DMS79 (cell line): ENCODE measurements at regions not wholly inside any gene's neighbourhood (a gene's known extent, or its start where the extent isn't known, plus 50 kb on each side); places are given as distances from the start of the nearest gene placed in this dataset.
"Not testable (repeated sequence)": the region's sequence is repeated elsewhere in the genome, so short reads cannot be mapped to it uniquely, and the experiment has no call there.

Experiments used
- DNase-seq: peaks from one replicate; lab custom pipeline; 2025; lab: John Stamatoyannopoulos, UW

DNA sequence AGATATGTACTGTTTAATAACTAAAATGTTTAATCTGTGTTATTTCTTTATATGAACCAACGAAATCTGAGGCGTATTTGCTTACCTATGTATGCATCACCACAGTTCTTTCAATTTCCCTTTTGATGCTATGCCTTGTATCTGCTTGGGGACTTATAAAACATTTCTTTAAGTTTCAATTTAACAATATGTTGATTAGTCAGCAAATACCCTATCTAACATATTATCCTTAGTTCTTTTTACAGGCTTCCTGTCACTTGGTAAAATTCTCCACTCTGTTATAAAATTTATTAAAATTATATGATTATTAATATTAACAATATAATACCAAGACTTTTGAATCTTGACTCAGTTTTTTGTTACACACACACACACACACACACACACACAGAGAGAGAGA lies 174.3 kb downstream of the CPS1 start:
- no peak for DNase-seq

DNA sequence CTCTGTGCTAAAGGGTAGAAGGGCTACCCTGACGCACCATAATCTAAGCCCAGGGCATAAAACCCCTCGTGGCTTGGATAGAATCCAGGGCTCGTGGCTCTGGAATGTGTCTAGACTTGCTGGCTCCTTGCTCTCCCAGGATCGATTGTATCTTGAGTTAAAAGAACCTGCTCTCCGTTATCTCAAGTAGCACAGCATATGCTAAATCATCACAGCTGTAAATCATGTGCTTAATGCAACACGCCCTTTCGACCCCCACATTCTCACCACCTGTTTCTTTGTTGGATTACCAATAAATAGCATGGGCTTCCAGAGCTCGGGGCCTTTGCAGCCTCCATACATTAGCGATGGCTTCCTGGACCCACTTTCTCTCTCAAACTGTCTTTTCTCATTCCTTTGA lies 190.4 kb downstream of the CPS1 start:
- DNase-seq = not testable (repeated sequence)

DNA sequence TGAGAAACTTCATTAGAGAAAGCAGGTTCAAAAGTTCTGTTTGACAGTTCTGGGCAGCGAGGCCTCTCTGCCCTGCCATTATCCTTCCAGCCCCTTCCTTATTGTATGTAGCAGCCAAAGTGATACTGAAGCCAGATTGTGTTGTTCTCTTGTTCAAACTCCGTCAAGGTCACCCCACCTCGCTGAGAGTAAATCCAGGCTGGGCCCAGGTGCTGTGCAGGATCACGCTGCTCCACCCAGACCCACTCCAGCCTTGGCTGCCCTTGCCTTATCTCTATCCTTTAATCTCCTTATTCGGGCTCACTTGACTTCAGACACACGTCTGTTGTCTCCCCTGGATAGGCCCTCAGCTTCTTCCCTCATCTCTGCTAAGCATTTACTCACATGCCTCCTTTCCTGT lies 196.1 kb downstream of the CPS1 start:
- no peak for DNase-seq

DNA sequence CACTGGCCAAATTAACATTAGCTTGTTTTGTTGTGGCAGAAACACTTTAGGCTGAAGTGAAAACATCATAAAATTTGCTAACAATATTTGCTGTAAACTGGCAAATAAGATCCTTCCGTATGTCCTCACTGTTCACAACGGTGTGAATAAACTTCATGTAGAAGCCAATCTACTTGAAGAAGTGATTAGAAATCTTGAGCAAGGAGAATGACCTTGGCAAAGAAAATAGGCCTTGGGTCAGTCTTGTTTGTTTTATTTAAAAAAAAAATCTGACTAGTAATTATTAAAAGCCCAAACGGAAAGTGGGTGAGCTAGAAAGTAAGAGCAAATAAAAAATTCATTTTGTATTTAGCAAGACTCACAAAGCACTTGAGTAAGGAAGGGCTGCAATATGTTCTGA lies 197.0 kb downstream of the CPS1 start:
- DNase-seq = no peak

DNA sequence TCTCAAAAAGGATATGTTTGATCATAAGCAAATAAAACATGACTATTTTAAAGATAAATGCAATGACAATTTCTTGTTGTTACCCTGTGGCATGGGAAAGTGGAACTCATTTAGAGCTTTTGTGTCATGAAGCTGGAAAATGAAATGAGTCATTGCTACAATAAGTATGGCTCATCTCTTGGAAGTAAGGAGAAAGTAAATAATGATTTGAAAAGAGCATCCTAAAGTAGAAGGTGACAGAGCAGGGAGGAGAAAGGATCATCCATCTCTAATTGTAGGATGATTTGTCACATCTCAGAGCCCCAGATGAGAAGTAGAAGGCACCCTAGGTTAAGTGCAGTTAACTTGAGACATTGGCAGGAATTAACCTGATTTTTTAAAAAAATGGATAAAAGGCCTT lies 200.5 kb downstream of the CPS1 start:
- no peak for DNase-seq

DNA sequence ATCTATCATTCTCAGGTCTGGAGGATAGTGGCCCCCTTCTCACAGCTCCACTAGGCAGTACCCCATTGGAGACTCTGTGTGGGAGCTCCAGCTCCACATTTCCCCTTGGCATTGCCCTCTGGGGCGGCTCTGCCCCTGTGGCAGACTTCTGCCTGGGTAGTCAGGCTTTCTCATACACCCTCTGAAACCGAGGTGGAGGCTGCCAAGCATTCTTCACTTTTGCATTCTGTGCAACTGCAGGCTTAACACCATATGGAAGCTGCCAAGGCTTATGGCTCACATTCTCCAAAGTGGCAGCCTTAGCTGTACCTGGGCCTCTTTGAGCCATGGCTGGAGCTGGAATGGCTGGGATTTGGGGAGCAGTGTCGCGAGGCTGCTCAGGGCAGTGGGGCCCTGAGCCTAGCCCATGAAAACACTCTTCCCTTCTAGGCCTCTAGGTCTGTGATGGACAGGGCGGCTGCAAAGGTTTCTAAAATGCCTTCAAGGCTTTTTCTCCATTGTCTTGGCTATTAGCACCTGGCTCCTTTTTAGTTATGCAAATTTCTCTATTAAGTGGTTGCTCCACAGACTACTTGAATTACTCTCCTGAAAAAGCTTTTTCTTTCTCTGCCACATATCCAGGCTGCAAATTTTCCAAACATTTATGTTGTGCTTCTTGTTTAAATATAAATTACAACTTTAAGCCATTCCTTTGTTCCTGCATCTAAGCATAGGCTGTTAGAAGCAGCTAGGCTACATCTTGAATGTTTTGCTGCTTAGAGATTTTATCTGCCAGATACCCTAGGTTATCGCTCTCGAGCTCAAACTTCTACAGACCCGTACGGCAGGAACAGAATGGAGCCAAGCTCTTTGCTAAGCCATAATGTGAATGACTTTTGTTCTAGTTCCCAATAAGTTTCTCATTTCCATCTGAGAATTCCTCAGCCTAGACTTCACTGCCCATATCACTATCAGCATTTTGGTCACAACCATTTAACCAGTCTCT lies 206.5 kb downstream of the CPS1 start:
- DNase-seq = no peak

DNA sequence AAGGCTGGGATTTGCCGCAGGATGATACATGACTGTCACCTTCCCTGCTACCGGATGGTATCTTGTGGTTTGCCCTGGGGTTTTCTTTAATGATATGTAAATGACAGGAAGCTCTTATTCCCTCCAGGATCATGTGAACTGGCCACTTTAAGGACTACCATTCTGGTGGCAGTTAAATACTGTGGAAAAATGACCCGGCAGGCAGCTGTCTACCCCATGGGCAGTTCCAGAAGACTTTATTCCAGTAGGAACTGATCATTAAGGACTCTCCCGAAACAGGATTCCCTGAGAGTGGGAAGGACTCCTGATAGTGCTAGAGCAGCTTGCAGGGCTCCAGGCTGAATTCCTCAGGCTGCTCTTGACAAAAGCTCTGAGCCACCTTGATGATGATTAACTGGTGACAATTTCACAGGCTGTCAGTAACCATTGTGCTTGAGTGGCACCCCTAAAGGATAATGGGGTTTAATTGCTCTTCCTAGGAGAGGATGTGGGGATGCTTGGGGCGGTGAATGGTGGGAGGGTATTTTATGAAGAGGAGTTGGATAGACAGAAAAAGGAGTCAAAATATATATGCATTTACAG lies 212.0 kb downstream of the CPS1 start:
- no peak for DNase-seq

DNA sequence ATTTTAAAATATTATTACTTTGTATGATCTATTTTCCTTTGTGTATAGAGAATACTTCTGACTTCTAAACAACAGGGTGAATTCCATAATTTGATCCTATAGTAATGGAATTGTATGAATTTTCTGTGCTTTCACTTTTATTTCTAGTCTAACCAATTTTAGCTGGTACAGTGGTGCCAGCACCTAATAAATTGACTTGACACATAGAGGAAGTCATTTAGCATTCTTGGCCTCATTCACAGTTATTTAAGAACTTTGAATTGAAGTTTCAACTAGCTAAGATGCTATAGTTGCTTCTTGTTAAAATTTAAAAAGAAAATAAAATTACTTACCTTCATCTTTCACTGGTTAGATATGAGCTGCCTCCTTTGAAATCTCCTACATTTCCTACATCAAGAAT lies 220.4 kb downstream of the CPS1 start:
- DNase-seq = no peak

DNA sequence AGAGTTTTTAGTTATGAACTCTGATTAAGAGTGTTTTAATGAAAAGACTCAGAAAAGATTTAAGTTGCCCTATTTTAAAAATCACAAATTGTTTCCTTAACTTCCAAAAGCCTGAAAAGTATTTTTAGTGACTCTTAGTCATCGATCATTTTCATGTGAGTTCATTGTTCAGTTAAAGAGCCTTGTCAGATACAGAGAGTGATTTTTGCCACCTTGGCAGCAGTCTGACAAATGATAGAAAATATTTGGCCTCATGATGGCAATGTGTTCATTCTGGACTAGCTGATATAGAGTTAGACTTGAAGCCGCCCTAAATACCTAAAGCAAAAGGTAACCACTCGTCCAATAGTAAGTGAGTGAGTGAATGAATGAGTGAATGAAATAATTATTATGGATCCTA lies 225.8 kb downstream of the CPS1 start:
- DNase-seq = no peak

DNA sequence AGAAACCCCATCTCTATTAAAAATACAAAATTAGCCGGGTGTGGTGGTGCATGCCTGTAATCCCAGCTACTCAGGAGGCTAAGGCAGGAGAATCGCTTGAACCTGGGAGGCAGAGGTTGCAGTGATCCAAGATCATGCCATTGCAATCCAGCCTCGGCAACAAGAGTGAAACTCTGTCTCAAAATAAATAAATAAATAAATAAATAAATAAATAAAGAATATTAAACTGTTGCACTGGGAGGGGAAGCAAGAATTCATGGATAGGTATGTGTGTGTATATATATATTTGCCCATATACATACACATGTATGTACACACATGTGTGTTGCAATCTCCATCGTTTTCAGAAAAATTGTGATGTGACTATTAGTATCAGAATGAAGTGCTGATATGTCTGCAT lies 231.4 kb downstream of the CPS1 start:
- DNase-seq = not testable (repeated sequence)

DNA sequence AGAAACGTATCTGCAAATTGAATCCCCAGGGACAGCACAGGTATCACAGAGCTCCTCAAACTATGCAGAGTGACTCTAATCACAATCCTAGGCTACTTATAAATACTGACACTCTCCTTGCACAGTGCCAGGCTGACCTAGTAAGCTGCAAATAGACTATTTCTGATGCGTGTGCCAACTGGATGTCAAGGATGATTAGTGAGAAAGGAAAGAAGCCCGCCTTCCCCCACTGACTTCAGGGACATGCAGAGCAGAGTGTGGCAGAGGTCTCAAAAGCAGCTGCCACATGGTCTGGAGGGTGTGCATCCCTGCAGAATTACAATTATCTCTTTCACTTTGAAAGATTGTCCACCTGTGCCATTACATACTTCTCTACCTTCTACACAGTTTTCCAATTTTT lies 235.6 kb downstream of the CPS1 start:
- no peak for DNase-seq

DNA sequence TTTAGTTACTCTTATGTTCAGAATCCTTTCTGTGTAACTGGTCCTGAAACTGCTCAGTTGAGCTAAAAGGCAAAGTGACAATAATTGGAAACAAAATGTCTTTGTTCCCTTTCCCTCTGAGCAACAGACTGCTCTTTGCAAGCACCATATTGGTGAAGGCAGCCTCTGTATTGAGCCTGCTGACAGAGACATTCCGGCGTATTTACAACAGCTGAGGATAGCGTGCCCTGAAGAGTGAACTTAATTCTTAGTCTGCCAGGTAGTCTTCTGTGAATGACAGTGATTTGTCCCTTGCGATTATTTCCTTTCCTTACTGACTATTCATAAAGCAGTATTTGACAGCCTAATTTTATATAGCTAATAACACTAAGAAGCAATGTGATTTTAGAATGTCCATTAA lies 239.1 kb downstream of the CPS1 start:
- no peak for DNase-seq

DNA sequence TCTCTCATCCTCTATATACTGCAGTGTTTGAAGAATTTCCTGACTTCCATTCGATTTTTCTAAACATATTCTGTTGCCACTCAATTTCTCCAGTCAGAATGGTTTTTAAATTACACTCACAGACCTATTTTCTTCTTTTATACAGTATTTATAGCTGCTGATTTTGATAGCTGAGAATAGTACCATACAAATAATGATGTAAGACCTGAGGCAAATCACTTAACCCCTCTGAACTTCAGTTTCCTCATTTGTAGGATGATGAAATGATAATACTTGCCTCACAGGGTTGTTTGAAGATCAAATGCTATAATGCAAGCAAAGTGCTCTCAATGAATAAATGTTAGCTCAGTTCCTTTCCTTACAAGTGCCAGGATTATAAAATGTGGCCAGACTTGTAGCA lies 241.8 kb downstream of the CPS1 start:
- no peak for DNase-seq

DNA sequence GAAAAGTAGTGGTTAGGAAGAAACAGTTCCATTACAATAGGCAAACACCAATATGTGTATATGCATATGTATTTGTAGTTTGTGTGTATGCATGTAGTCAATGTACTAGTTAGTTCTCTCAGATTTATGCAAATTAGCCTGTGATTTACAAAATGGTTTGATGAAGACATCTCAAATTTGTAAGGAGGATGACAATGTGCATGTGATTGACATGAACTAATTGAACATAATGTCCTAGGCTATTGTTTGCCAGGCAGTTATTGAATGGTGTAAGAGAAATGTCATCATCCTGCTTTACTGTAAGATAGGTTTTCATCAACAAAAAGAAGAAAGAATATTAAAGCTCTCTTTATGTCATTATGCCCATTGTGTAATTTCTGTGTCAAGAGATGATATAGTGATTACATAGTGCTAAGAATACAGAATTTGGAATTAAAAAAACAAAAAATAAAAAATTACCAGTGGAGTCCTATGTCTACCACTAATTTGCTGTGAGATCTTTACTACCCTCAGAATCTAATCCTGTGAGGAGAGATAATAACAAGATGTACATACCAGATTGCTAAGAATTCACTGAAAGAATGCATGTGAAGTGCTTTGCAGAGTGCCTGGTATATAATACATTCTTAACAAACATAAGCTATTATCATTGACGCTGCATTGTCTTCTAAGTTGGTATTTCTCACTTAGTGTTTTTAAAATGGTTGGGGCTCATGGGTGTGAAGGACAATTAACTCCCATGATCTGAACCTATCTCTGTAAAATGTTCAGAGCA lies 258.0 kb downstream of the CPS1 start:
- no peak for DNase-seq

DNA sequence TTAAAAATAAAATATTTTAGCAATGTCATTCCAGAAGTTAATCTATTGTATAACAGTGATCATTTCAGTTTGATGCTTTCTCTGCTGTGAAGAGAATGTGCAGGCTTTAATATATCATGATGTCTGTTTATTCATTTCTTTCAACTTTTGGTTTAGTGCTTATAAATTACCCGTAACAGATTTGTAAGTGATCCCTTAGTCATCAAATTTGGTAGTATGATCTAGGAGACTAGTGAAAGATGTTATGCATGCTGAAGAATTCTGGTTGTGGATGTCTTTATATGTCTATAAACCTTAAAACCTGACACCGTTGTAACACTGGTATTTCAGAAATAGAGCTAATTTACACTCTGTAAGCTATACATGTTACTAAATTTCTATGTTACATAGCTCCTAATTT lies 260.4 kb downstream of the CPS1 start:
- no peak for DNase-seq

DNA sequence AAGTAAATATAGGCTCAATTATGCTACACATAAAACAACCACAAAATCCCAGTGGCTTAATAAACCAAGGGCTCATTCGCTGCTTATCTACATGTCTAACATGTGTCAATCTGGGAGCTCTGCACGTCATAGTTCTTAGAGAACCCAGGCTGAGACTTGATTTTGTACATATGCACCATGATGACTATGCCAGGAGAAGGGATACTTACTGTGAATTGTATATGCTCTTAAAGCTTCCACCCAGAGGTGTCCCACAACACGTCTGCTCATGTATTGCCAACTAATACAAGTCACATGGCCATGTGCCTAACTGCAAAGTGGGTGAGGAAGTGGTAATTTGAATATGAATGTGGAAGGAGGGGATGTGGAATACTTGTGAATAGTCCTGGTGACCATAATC lies 262.1 kb downstream of the CPS1 start:
- no peak for DNase-seq

DNA sequence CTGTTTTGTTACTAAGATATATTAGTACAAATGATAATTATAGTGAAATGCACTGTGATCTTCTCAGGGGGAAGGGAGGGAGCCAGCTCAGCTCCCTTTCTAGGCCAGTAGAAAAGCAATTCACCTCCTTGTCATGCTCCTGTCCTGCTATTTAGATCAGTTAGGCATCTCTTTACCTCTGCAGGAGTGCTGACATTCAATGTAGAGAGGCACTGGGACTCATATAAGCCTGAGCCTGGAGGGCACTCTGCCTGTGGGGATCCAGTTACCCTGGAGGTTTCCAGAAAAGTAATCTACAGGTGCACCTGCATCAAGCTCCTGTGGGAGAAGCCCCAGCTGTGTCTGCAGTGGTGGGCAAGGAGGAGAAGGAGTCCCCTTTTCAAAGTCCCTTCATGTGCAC lies 277.0 kb downstream of the CPS1 start:
- DNase-seq = no peak

DNA sequence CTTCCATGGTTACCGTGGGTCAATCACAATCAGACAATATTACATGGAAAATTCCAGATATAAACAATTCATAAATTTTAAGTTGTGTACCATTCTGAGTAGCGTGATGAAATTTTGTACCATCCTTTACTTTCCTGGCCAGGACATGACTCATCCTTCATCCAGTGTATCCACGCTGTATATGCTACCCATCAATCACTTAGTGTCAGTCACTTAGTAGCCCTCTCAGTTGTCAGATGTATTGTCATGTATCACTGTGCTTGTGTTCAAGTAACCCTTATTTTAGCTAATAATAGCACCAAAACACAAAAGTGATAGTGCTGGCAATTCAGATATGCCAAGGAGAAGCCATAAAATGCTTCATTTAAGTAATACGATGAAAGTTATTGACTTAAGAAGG lies 282.6 kb downstream of the CPS1 start:
- DNase-seq = no peak

DNA sequence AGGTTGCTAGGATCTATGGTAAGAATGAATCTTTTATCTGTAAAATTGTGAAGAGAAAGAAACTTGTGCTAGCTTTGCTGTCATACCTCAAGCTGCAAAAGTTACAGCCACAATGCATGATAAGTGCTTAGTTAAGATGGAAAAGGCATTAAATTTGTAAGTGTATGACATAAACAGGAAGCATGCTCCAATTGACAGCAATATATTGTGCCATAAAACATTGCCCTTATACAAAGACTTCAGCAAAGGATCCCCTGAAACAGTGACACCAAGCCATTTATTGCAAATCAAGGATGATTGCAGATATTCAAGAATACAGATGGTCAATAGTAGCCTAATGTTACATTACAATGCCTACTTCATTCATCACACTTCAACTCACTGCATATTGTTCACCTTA lies 283.1 kb downstream of the CPS1 start:
- no peak for DNase-seq

DNA sequence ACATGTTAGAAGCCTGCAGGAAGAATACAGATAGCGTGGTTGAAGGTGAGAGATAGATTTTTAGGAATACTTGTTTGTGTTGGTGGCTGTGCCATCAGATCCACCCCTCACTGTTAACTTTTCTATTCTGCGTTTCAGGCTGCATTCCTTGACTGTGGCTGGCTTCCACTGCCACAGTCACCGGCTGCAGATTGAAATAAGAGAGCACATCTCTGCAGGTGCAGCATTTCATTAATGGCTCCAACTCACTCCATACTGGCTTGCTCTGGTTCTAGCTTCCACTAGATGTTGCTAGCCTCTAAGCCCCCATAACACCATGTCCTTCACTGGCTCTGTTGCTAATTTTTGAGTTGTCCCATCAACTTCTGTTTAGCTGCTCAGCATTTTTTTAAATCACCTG lies 286.5 kb downstream of the CPS1 start:
- no peak for DNase-seq

DNA sequence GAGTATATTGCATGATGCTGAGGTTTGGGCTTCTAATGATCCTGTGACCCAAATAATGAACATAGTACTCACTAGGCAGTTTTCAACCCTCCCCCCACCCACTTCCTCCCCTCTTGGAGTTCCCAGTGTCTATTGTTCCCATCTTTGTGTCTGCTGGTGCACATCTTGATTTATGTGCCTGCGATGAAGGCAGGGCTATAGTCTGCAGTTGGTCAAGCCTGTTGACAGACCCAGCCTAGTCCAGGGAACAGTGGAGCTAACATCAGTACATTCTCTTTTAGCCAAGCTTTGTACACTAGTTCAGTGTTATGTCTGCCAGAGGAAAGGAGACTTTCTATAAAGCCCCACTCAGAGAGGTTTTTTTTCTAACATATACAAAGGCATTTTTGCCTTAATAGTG lies 287.6 kb downstream of the CPS1 start:
- DNase-seq = no peak

DNA sequence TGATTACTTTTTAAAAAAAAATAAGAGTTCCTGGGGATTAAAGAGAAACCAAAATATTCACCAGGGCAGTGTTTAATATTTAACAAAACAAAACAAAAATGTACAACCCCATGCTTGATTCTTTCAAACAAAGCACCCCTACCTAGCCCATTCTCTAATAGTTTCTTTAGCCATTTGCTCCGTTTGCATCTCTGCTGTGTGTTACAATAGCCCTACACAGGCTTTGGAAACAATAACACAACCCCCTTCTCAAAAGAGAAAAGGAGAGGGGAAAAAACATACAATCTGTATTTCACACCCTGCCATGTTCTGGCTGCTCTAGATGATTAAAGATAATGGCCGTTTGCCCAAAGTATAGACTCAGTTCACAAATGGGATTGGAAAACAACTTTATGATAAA lies 302.9 kb downstream of the CPS1 start:
- DNase-seq = no peak

DNA sequence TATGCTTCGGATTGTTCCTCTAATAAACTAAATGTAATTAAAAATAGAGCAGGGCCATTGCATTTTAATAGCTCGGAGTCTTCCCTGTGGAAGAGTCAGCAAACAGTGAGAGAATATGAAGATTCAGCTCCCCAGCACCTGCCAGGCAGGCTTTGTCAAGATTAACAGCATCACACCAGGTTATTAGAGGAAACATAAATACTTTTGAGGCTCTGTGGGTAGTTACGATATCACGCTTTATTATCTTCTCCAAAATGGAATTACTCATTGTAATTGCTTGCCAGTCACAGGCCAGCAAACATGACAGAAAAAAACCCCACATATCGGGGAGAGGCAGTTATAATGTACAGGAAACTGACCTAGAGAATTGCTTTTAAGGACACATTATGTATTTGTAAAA lies 303.9 kb downstream of the CPS1 start:
- no peak for DNase-seq
